Naive thymus-derived CD8-positive, alpha-beta T cell (primary cell): ENCODE measurements at regions not wholly inside any gene's neighbourhood (a gene's known extent, or its start where the extent isn't known, plus 50 kb on each side); places are given as distances from the start of the nearest gene placed in this dataset.
A peak's percentile ranks its signal among the peaks of the same experiment; 100 is the strongest.

Experiments
- ATAC-seq, 2 donors: fragments of 150-1000 bp; cut with Tn5 transposase in 1 of 2; sonication (Bioruptor Pico), chemical (Tn5 transposase) in 1 of 2; 1 replicate in 1 of 2; 2 replicates in 1 of 2; pipeline ENCODE4 v1.10.0; 2021; ENCODE audit warnings: mild to moderate bottlenecking in 2 of 2, moderate library complexity in 2 of 2
- POLR2A ChIA-PET: fragments of 350-600 bp; sonication (Branson Sonifier 250); formaldehyde crosslinking; loops from one replicate; lab custom pipeline; 2021; ENCODE audit warnings: antibody characterized with exemption; lab: Charles Lee
- DNase-seq, 10 donors: peaks; one replicate each; pipeline versions ENCODE4 v3.0.0 to v3.0.0-alpha.2; 2020 to 2022
- H3K27ac Mint-ChIP-seq, 10 donors: one replicate each; pipeline ENCODE4 v1.8.0; 2020 to 2022; ENCODE audit warnings: mild to moderate bottlenecking in 10 of 10, mixed read lengths in 10 of 10, moderate library complexity in 4 of 10, inconsistent platforms in 1 of 10
- H3K27me3 Mint-ChIP-seq, 5 donors: one replicate each; pipeline ENCODE4 v1.8.0; 2021 to 2022; ENCODE audit warnings: mixed read lengths in 5 of 5
- H3K36me3 Mint-ChIP-seq, 3 donors: one replicate each; pipeline ENCODE4 v1.8.0; 2020 to 2022; ENCODE audit warnings: mixed read lengths in 3 of 3, mild to moderate bottlenecking in 2 of 3, inconsistent platforms in 1 of 3
- H3K4me1 Mint-ChIP-seq, 4 donors: one replicate each; pipeline ENCODE4 v1.8.0; 2021 to 2022; ENCODE audit warnings: mixed read lengths in 4 of 4
- H3K4me3 Mint-ChIP-seq, 10 donors: one replicate each; pipeline ENCODE4 v1.8.0; 2020 to 2022; ENCODE audit warnings: mild to moderate bottlenecking in 10 of 10, mixed read lengths in 10 of 10, moderate library complexity in 6 of 10, inconsistent platforms in 1 of 10
- H3K9me3 Mint-ChIP-seq, 9 donors: one replicate each; pipeline ENCODE4 v1.8.0; 2020 to 2022; ENCODE audit warnings: mixed read lengths in 9 of 9, mild to moderate bottlenecking in 3 of 9, inconsistent platforms in 1 of 9, moderate library complexity in 1 of 9

DNA sequence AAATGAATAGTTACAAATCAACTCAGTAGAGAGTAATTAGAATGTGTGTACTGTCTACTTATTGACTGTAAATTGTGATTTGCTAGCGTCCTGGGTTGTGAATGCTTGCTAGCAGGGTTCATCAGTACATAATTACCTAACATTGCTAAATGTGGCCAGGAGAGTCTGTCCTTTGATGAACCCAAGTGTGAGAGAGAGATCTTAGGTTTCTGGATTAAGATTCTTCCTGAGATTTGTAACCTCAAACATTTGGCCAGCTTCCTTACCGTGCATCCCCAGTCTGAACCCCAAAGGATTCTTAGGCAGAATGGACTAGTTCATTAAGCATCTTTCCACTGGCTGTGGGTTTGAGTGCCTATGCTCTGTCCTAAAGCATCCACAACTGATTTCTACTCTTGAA is 84.0 kb upstream of the ITPRID2 start:
- no peak for DNase-seq
- Mint-ChIP-seq H3K9me3 (peaks cover 0 to 12% (median 6%) of the 10 kb centered on the region in 9 donors), H3K4me3 (no peak overlapping the region), H3K27ac (no peak overlapping the region), H3K27me3 (peaks cover 3 to 34% (median 5%) of the 10 kb centered on the region in 5 donors), H3K4me1 (peaks cover 0 to 21% (median 3%) of the 10 kb centered on the region in 4 donors), H3K36me3 (peaks cover 0 to 7% (median 0%) of the 10 kb centered on the region in 3 donors)
- POLR2A ChIA-PET = no interaction called here
- ATAC-seq = no peak

DNA sequence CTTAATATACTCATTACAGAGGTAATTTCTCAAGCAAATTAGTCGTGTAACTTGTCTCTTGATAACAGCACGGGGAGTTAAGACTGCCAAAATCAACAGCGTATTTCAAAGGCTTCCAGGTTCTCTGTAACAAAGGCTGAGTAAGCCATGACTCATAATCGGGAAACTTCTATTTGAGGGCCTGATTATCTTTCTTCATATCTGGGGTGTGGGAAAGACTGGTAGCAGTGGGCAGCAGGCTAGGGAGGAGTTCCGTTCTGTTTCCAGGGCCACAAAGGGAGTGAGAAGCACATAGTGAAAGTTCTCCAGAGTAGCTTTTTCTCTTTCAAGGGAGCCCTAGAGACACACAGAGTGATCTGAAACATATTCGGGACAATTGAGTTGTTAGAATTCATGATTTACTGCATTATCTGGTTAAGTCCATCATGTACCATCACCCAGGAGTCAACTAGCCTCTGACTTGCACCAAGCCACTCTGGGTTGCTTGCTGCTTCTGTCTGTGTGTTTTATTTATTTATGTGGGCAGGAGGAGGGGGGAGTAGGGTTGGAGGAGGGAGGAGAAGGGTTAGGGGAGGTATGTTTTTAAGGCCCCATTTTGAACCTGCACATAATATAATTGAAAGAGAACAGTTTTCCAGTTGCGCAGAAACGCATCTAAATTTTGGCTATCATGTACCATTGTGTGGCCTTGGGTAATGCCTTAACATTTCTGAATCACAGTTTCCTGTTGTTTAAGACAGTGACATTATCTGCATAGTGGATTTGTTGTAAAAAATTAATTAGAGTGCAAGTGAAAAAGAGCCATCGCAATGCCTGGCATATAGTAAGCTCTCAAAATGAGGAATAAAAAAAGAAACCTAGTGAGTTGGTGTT is 80.5 kb upstream of the ITPRID2 start:
- no peaks in the 10 kb centered on the region for H3K9me3 Mint-ChIP-seq
- no peak for ATAC-seq
- peaks cover 0 to 21% (median 11%) of the 10 kb centered on the region in 4 donors for H3K4me1 Mint-ChIP-seq
- peak overlapping the region in 2 of 10 donors; percentile 6 to 24 for H3K27ac Mint-ChIP-seq
- no peak for DNase-seq
- H3K36me3 Mint-ChIP-seq = no peaks in the 10 kb centered on the region
- POLR2A ChIA-PET = no interaction called here
- H3K4me3 Mint-ChIP-seq = no peak overlapping the region
- peaks cover 1 to 21% (median 3%) of the 10 kb centered on the region in 5 donors for H3K27me3 Mint-ChIP-seq

DNA sequence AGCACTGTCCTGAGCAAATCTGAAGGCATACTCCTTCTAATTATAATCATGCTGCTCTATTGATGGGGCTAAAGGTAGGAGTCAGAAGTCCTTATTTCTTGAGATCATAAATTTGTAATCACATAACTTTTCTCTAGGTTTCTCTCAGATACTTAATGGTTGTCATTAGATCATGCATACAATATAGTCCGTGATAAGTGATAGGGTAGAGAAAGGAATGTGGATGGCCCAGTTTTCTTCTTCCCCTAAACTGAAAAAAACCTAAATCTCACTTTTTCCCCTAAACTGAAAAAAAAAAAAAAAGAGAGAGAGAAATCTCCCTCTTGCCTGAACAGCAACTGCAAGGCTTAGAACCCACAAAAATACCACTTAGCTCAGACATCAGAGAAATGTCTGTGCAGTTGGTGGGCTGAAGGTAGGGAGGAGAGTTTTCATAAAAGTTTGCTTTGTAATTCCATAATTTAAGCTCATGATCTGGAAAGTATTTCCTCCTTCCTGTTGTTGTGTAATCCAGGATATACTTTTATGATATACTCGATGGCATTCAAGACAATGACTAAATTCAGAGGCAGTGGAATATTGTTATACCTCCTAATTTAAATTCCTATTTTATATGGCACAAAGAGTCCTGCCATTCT is 79.3 kb upstream of the ITPRID2 start:
- POLR2A ChIA-PET = no interaction called here
- Mint-ChIP-seq H3K36me3 (no peaks in the 10 kb centered on the region), H3K4me3 (no peak overlapping the region), H3K27me3 (peaks cover 0 to 10% (median 1%) of the 10 kb centered on the region in 5 donors), H3K4me1 (peaks cover 0 to 21% (median 11%) of the 10 kb centered on the region in 4 donors), H3K9me3 (no peaks in the 10 kb centered on the region), H3K27ac (no peak overlapping the region)
- DNase-seq = no peak
- no peak for ATAC-seq

DNA sequence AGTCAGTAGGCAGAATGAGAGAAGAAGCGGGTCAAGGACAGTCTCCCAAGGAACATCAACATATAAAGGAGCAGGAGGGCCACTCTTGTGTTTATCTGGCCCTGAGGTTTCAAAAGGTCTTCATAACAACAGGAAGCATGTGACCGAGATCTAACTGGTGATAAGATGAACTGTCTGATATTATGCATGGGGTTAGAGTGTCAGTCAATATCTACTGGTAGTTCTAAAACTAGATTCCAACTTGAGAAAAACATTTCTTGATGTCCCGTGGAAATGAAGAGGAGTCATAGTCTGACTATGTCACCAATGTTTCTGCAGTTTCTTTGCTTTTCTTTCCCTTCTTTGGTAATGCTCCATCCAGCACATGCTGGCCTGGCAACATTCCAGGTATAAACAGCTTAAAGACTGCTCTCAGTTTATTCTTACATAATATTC is 77.5 kb upstream of the ITPRID2 start:
- no peaks in the 10 kb centered on the region for H3K9me3 Mint-ChIP-seq
- no peak overlapping the region for H3K4me3 Mint-ChIP-seq
- H3K36me3 Mint-ChIP-seq = no peaks in the 10 kb centered on the region
- H3K27me3 Mint-ChIP-seq = peaks cover 0 to 6% (median 1%) of the 10 kb centered on the region in 5 donors
- POLR2A ChIA-PET = no interaction called here
- peaks cover 0 to 21% (median 11%) of the 10 kb centered on the region in 4 donors for H3K4me1 Mint-ChIP-seq
- no peak overlapping the region for H3K27ac Mint-ChIP-seq
- DNase-seq = no peak
- ATAC-seq = no peak

DNA sequence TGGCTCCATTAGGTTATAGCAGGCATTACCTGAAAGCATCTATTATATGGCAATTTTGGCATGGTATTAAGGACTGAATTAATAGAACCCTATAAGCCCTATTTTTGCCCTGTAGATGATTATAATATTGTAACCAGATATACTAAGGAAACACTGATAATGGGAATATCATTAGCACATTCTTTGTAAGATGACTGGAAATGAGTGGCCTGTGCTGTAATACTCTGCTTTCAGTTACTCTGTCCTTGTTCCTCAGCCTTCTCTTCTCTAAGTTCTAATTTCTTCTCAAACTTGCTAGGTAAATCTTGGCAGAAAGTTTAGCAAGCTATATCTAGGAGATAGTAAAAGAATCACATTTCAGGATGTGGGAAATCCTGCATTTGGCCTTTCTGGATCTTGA is 74.0 kb upstream of the ITPRID2 start:
- no peaks in the 10 kb centered on the region for H3K9me3 Mint-ChIP-seq
- no peaks in the 10 kb centered on the region for H3K36me3 Mint-ChIP-seq
- H3K27me3 Mint-ChIP-seq = peaks cover 0 to 2% (median 0%) of the 10 kb centered on the region in 5 donors
- H3K4me1 Mint-ChIP-seq = peaks cover 0 to 12% (median 8%) of the 10 kb centered on the region in 4 donors
- H3K27ac Mint-ChIP-seq = no peak overlapping the region
- H3K4me3 Mint-ChIP-seq = no peak overlapping the region
- no peak for DNase-seq
- POLR2A ChIA-PET = no interaction called here
- no peak for ATAC-seq

DNA sequence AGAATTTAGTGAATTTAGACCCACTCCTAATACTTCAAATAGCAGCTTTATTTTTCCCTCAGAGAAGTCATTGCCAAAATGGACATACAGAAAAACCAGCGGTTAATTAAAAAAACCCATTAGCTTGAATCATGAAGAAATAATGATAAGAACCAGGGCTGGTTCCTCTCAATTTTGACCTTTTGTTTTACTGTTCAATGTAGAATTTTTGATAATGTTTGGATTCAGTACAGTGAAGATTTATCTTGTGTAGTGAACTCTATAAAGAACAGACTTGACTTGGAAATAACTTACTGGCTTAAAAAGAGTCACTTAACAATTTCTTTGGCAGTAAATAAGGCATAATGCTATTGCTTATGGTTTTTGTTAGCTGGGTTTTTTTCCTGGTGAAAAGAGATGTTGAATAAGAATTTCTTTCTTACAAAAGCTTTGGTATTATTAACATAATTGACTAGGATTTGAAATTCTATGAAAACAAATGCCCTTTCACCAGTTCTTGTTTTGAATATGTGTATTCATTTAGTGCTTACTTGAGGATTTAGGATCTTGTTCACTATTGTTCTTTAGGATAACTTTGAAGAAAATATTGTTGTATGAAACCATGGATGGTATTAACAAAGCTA is 73.4 kb upstream of the ITPRID2 start:
- H3K36me3 Mint-ChIP-seq = no peaks in the 10 kb centered on the region
- peaks cover 0 to 12% (median 8%) of the 10 kb centered on the region in 4 donors for H3K4me1 Mint-ChIP-seq
- no peak overlapping the region for H3K27ac Mint-ChIP-seq
- no peak overlapping the region for H3K4me3 Mint-ChIP-seq
- POLR2A ChIA-PET = no interaction called here
- ATAC-seq (no peak), DNase-seq (no peak)
- peaks cover 0 to 2% (median 0%) of the 10 kb centered on the region in 5 donors for H3K27me3 Mint-ChIP-seq
- H3K9me3 Mint-ChIP-seq = no peaks in the 10 kb centered on the region

DNA sequence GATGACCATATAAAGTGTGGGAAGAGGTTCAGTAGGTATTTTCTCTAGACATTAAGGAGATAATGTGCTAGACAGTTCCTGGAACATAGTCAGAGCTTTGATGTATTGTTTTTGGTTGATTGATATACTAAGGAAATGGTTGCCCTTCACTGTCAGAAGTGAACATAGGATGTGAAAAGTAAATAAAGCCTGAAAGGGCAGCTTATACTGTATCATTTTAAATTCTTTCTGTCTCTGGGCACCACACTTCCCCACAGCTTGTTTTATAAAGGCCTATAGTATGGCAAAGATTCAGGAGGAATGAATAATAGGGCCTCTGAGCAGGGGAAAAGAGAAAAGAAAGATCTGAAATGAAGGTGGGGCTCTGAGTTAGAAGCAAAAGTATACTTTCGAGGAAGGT is 72.7 kb upstream of the ITPRID2 start:
- Mint-ChIP-seq H3K4me1 (peaks cover 0 to 11% (median 3%) of the 10 kb centered on the region in 4 donors), H3K27ac (no peak overlapping the region), H3K9me3 (no peaks in the 10 kb centered on the region), H3K4me3 (no peak overlapping the region), H3K27me3 (peaks cover 0 to 2% (median 0%) of the 10 kb centered on the region in 5 donors), H3K36me3 (no peaks in the 10 kb centered on the region)
- POLR2A ChIA-PET = no interaction called here
- no peak for ATAC-seq
- DNase-seq = no peak

DNA sequence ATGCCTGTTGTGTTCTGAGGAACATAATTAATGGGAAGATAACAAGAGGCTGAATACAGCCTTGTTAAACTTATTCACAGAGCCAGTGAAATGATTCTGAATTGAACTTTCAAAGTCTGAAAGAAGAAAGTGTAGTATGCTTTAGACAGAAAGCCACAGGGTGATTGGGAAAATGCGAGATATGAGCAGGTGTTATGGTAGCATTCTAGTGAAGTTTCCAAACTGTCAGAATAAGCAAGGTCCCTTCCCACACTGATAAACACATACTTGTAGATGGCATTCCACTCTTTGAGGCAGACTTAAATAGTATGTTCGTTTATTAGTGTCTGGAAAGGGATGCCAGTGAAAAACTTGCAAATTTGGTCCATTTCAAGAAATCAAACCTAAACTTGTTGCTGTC is 70.5 kb upstream of the ITPRID2 start:
- Mint-ChIP-seq H3K27ac (no peak overlapping the region), H3K4me1 (no peaks in the 10 kb centered on the region)

DNA sequence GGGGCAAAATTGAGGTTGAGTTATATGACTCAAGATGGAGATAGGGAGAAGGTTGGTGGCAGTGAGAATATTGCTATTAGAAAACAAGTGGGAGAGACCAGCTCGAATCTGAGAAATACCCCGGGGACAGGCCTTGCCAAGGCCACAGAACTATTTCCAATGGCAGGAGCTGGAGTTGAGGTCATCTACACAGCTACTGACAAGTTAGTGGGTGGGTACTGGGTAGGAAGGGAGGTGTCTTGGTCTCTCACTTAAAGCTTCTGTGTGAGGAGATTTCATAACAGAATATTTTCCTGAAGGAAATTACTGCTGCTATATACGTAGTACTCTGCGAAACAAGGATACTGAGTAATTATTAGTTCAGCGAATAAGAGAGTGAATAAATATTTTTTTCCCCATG is 69.4 kb upstream of the ITPRID2 start:
- no peak for DNase-seq
- H3K36me3 Mint-ChIP-seq = no peaks in the 10 kb centered on the region
- H3K9me3 Mint-ChIP-seq = no peaks in the 10 kb centered on the region
- ATAC-seq = no peak
- peaks cover 0 to 3% (median 0%) of the 10 kb centered on the region in 5 donors for H3K27me3 Mint-ChIP-seq
- H3K4me1 Mint-ChIP-seq = no peaks in the 10 kb centered on the region
- H3K27ac Mint-ChIP-seq = no peak overlapping the region
- no peak overlapping the region for H3K4me3 Mint-ChIP-seq
- POLR2A ChIA-PET = no interaction called here

More for the DNA sequence above, 70.5 kb upstream of the ITPRID2 start:
- Mint-ChIP-seq H3K4me3 (no peak overlapping the region), H3K27me3 (peaks cover 0 to 3% (median 0%) of the 10 kb centered on the region in 5 donors), H3K9me3 (no peaks in the 10 kb centered on the region), H3K36me3 (no peaks in the 10 kb centered on the region)
- POLR2A ChIA-PET = no interaction called here
- no peak for ATAC-seq
- DNase-seq = no peak

DNA sequence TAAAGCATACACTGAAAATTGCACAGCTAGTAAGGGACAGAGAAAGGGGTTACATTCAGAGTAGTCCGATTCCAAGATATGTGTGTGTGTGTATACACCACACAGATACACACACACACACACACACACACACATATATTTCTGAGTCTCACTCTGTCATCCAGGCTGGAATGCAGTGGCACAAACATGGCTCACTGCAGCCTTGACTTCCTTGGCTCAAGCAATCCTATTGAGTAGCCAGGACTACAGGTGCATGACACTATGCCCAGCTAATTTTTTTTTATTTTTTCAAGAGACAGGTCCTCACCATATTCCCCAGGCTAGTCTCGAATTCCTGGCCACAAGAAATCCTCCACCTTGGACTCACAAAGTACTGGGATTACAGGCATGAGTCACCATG is 68.1 kb upstream of the ITPRID2 start:
- Mint-ChIP-seq H3K27ac (no peak overlapping the region), H3K27me3 (peaks cover 0 to 3% (median under 1%) of the 10 kb centered on the region in 5 donors), H3K4me3 (no peak overlapping the region), H3K4me1 (no peaks in the 10 kb centered on the region), H3K9me3 (no peaks in the 10 kb centered on the region), H3K36me3 (no peaks in the 10 kb centered on the region)
- DNase-seq (no peak), ATAC-seq (no peak)
- POLR2A ChIA-PET = no interaction called here

DNA sequence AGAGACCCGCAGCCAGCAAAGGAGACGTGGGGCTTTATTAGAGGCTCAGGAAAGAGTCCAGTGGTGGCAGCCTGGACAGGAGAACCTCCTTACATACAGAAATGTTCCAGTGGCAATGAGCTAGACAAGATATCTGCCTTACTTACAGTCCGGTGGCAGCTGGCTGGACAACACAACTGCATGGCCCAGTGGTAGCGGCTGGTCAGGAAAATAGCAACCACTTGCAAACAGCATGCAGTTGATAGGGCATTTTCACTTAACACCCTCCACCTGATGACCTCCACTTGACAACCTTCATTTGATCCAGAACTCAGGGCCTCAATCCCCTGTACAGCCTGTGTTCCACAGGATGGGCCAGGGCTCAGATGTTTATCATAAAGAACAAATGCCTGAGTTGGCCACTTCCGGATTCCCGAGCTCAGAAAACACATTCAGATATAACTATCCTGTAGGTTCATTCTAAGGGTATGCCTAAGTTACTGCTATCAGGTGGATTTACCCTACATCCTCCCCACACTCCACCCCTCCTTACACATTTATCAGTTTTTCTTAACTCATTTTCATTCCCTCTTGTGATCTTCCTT is 63.3 kb upstream of the ITPRID2 start:
- ATAC-seq (no peak), DNase-seq (no peak)
- POLR2A ChIA-PET = no interaction called here
- Mint-ChIP-seq H3K9me3 (no peaks in the 10 kb centered on the region), H3K4me3 (no peak overlapping the region), H3K36me3 (no peaks in the 10 kb centered on the region), H3K27me3 (peaks cover 1 to 12% (median 9%) of the 10 kb centered on the region in 5 donors), H3K27ac (no peak overlapping the region), H3K4me1 (no peaks in the 10 kb centered on the region)

DNA sequence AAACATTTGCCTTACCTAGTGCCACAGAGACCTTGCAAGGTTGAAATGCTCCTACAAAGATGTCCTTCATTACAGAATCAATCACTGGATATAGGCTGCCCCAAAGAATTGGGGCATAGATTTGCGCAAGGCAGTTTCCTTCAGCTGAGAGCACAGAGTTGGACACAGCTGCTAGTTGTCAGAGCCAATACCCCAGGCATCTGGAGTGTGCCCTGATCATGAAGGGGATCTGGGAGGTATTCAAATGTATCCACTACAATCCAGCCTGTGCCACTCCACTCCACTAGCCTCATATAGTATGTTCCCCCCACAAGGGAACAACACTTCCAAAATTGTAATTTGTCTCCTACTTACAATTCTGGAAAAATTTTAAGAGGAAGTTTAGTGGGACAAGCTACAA is 62.3 kb upstream of the ITPRID2 start:
- DNase-seq (no peak), ATAC-seq (no peak)
- POLR2A ChIA-PET = no interaction called here
- no peak overlapping the region for H3K27ac Mint-ChIP-seq
- H3K27me3 Mint-ChIP-seq = peaks cover 1 to 13% (median 12%) of the 10 kb centered on the region in 5 donors
- H3K36me3 Mint-ChIP-seq = no peaks in the 10 kb centered on the region
- no peaks in the 10 kb centered on the region for H3K9me3 Mint-ChIP-seq
- H3K4me3 Mint-ChIP-seq = no peak overlapping the region
- H3K4me1 Mint-ChIP-seq = no peaks in the 10 kb centered on the region

DNA sequence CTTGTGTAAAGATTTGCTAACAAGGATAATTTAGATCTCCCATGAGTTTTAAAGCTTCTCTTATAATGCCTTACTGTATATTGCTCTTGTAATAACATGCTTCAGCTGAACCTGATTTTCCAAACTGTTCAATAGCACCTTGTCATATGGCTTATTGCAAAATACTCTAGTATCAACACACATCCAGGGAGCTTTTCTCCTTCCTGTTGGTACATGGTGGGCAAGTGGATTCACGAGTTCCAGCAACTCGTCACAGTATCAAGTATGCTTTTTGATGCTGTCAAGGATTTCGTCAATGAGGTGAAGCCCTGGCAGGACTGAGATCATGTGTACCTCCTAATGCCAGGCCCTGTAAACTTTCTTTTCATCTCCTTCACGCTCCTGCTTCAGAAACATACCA is 59.5 kb upstream of the ITPRID2 start:
- ATAC-seq (no peak), DNase-seq (no peak)
- no peaks in the 10 kb centered on the region for H3K4me1 Mint-ChIP-seq
- no peaks in the 10 kb centered on the region for H3K36me3 Mint-ChIP-seq
- H3K27ac Mint-ChIP-seq = no peak overlapping the region
- no peaks in the 10 kb centered on the region for H3K9me3 Mint-ChIP-seq
- POLR2A ChIA-PET = no interaction called here
- H3K27me3 Mint-ChIP-seq = peaks cover 3 to 19% (median 17%) of the 10 kb centered on the region in 5 donors
- H3K4me3 Mint-ChIP-seq = no peak overlapping the region
